HG02610 (cell line): ENCODE measurements at regions not wholly inside any gene's neighbourhood (a gene's known extent, or its start where the extent isn't known, plus 50 kb on each side); places are given as distances from the start of the nearest gene placed in this dataset.
"Not testable (repeated sequence)": the region's sequence is repeated elsewhere in the genome, so short reads cannot be mapped to it uniquely, and the experiment has no call there.

Experiments
- ATAC-seq: cut with Tn5 transposase; IDR thresholded peaks from one replicate; pipeline ENCODE4 v1.9.1; 2021; ENCODE audit warnings: mild to moderate bottlenecking, moderate library complexity; ENCODE audit not compliant: unreplicated experiment

DNA sequence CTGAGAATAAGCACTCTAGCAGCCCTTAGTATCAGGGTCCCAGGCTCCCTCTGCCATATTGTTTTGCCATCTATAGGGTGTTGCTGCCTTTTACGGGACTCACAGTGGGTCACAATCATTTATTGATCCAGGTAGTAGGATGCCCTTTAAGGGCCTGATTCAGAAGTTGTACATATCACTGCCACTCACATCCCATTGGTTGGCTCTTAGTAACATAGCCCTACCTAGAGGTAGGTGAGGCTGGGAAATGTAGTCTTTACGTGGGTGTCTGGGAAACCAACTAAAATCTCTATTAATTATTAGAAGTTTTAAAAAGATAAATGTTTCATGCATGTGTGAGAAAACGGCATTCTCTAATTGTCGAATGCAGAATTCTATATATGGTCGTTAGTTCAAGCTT lies 78.8 kb upstream of the ATP5PO start:
- no peak for ATAC-seq

GRCh38 chr21:33993286-33994231 lies 78.0 kb upstream of the ATP5PO start:
- no peak for ATAC-seq

DNA sequence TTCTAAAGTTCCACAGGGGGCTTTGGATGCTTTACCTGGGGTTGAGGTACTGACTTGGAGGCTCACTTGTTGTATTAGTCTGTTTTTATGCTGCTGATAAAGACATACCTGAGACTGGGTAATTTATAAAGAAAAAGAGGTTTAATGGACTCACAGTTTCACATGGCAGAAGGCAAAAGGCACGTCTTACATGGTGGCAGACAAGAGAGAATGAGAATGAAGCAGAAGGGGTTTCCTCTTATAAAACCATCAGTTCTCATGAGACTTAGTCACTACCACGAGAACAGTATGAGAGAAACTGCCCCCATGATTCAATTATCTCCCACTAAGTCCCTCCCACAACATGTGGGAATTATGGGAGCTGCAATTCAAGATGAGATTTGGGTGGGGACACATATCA lies 76.8 kb upstream of the ATP5PO start:
- ATAC-seq = not testable (repeated sequence)

DNA sequence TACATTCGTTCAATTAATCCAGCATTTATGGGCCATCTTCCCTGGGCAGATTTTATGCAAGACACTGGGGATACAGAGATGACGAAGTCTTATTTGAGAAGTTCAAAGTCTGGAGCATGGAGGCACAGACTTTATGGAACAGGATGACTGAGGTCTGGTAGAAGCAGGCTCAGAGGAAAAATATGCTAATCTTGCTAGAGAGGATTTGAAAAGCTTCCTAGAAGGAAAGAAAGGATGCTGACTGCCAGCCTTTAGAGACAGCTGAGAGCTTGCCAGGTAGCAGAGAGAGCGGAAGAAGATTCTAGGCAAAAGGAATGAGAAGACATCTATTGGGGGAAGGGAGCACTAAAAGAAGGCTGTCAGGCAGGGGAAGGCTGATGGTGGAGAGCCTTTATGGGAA lies 75.5 kb upstream of the ATP5PO start:
- no peak for ATAC-seq

DNA sequence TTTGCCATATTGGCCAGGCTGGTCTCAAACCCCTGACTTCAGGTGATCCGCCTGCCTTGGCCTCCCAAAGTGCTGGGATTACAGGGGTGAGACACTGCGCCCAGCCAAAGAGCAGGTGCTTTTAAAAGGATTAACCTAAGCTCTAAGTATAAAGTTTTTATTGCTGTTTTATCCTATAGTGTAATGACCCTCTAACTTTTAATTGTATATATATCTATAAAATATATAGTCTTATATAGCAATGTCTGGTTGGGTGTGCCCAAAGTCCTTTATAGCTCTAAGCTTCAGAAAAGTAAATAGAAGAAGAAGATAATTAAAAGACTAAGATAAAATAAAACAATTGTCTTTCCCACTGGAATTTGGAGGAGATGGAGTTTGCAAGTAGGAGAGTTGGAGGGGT lies 73.8 kb upstream of the ATP5PO start:
- no peak for ATAC-seq

GRCh38 chr21:33988237-33989017 lies 72.8 kb upstream of the ATP5PO start:
- ATAC-seq = no peak

GRCh38 chr21:33987461-33987860 lies 71.9 kb upstream of the ATP5PO start:
- ATAC-seq = no peak

GRCh38 chr21:33985117-33986050 lies 69.8 kb upstream of the ATP5PO start:
- no peak for ATAC-seq

DNA sequence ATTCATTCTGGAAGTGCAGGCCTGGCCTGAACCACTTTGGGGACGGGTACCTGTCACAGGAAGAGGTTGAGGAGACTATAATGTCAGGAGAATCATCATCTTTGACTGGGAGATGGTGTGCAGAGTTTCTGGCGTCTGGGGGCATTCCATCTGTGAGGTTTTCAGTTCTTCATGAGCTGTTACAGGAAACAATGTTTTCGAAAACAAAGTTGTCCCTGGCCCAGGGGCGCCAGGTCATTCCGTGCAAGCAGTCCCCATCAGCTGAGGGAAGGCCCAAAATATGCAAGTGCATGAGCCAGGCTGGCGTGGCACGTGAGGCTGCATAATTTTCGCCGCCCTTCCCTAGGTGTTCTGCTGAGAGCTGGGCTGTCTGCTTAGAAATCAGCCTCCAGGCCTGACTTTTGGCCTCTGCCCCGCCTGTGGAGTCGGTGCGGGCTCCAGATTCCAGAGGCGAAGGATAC lies 68.4 kb upstream of the ATP5PO start:
- no peak for ATAC-seq

DNA sequence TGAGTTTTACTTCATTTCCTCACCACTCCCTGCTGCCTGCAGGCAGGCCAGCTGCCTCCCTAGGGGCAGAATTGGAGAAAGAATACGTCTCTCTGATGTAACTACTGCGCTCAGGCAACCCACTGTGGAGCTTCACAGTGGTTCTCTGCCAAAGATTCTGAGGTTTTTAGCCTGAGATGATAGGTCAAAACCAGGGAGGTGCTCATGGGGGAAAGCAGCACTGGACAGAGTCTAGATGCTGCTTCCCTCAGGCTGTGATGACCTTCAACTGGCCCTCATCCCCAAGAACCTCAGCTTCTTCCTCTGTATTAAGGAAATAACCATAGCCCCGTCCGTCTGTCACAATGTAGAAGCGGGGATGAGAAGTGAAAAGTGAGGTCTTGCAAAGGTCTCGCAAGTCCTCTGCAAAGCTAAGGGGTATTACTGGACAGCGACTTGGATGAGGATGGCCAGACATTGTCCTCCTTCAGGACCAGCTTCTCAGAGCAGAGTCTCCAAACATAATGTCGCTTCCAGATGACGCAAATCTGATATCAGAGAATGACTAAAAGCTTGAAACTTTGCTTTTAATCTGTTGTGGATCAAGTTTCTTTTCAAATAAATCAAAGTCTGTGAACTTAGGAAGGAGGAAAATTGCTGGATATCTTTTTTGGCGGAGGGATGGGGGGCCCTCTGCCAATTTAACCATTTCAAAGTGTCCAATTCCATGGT lies 65.9 kb upstream of the ATP5PO start:
- no peak for ATAC-seq

DNA sequence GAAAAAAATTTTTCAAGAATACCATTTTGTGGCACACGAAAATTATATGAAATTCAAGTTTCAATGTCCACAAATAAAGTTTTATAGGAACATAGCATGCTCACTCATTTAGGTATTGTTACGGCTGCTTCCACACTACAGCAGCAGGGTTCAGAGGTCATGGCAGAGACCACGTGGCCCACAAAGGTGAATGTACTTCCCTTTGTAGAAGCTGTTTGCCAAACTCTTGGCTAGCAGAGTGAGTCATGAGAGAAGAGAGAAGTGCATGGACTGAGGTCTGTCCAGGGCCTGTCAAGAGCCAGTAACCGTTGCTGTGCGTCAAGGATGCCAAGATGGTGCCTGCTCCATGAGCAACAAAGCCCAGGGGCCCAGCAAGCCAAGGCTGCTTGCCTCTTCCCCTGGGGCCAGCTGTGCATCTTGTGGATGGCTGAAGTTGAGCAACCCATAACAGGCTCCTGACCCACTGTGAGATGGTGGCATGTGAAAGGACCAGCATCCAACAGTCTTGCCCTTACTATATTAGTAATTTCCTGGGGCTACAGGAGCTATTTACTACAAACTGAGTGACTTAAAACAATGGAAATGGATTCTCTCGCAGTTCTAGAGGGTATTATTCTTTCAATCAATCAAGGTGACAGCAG lies 64.8 kb upstream of the ATP5PO start:
- ATAC-seq = no peak

DNA sequence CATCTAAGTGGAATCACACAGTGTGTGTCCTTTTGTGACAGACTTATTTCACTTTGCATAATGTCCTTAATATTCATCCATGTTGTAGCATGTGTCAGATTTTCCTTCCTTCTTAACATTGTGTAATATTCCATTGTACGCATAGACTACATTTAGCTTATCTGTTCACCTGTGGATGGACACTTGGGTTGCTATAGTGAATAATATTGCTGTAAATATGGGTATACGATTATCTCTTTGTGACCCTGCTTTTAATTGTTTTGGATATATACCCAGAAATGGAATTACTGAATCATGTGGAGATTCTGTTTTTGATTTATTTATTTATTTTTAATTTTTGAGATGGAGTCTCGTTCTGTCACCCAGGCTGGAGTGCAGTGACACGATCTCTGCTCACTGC lies 63.0 kb upstream of the ATP5PO start:
- no peak for ATAC-seq

- ATAC-seq = no peak
Observed at GRCh38 chr21:33977721-33978369, 62.2 kb upstream of the ATP5PO start.

GRCh38 chr21:33977017-33977720 lies 61.6 kb upstream of the ATP5PO start:
- no peak for ATAC-seq

DNA sequence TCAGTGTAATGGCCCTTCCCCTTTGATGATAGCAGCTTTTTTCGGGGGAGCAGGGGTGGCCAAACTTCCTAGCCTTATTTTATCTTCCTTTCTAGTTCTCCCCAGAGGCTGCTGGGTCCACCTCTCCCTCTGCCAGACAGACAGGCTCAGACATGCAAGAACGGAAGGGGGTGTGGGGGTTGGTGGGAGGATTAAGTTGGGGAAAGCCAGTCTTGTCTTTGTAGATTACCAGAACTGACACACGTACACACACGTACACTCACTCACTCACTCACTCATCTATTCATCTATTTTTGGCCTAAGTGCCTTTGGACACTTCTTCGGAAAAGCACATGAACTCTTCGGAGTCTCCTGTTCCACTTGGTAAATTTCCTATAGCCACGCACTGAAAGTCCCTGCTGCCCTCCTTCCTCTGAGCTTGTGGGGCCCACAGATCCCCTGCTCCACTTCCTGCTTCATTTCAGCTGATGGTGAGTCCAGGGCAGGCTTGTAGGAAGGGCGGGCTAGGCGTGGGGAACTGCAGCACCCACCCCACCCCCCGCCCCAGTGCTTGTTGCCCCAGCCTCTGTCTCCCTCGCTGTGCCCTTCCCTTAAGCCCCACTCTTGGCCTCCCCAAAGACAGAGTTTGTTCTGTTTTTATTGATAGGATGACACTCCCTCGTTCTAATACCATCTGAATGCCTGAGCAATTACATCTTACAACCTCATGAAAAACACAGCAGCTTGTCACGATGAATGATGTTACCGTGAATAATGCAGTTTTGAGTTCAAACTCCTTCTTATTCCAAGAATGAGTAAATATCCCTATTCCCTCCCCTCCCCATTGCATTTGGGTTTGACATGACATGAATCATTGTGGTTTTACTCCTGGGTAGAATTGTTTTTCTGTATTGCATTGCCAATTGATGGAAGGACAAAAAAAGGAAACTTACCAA lies 60.7 kb upstream of the ATP5PO start:
- peak; percentile 36 for ATAC-seq

GRCh38 chr21:33975548-33976081 lies 60.0 kb upstream of the ATP5PO start:
- ATAC-seq = peak; percentile 83
